ENCODE measurements at regions not wholly inside any gene's neighbourhood (a gene's known extent, or its start where the extent isn't known, plus 50 kb on each side); places are given as distances from the start of the nearest gene placed in this dataset.
A peak's percentile ranks its signal among the peaks of the same experiment; 100 is the strongest.

- TF ChIP-seq ATF3 (CRISPR knock-in tag; IDR thresholded peaks at IDR 0.05) (no peak), MXD1 (CRISPR knock-in tag; IDR thresholded peaks at IDR 0.05) (no peak), ZNF672 (CRISPR knock-in tag; IDR thresholded peaks at IDR 0.05) (no peak), ZBTB33 (CRISPR knock-in tag; IDR thresholded peaks at IDR 0.05) (no peak), SOX13 (IDR thresholded peaks at IDR 0.05) (no peak), SOX13 (CRISPR knock-in tag; conservative IDR thresholded peaks at IDR 0.05 in 1 of 2, IDR thresholded peaks at IDR 0.05 in 1 of 2) (no peak), ZNF382 (CRISPR knock-in tag; IDR thresholded peaks at IDR 0.05; ENCODE audit: borderline replicate concordance) (no peak), SMAD9 (CRISPR knock-in tag; IDR thresholded peaks at IDR 0.05) (no peak), ZNF230 (CRISPR knock-in tag; IDR thresholded peaks at IDR 0.05) (no peak), PBX2 (CRISPR knock-in tag; IDR thresholded peaks at IDR 0.05) (peak; percentile 73), ZBTB46 (CRISPR knock-in tag; IDR thresholded peaks at IDR 0.05; ENCODE audit: borderline replicate concordance) (no peak), RORA (CRISPR knock-in tag; IDR thresholded peaks at IDR 0.05) (no peak), TFAP4 (IDR thresholded peaks at IDR 0.05; ENCODE audit: borderline replicate concordance, low read depth) (no peak), SYNCRIP (IDR thresholded peaks at IDR 0.05; ENCODE audit: insufficient read depth, low read depth, low read length) (no peak), ZNF580 (CRISPR knock-in tag; IDR thresholded peaks at IDR 0.05; ENCODE audit: borderline replicate concordance, low read depth) (0 out of 2 replicates have a peak, but pooled peaks have one; percentile 40), ZNF557 (CRISPR knock-in tag; IDR thresholded peaks at IDR 0.05) (no peak), HNRNPLL (IDR thresholded peaks at IDR 0.05; ENCODE audit: low read depth, low read length, poor library complexity, severe bottlenecking) (no peak), LCORL (IDR thresholded peaks at IDR 0.05) (no peak), LCORL (CRISPR knock-in tag; IDR thresholded peaks at IDR 0.05) (no peak), EP300 (IDR thresholded peaks at IDR 0.05; ENCODE audit: low read depth in 2 of 2, low read length in 2 of 2) (no peak), EP300 (CRISPR knock-in tag; IDR thresholded peaks at IDR 0.05; ENCODE audit: borderline replicate concordance) (no peak), ZNF605 (CRISPR knock-in tag; IDR thresholded peaks at IDR 0.05) (no peak), RFX5 (IDR thresholded peaks at IDR 0.05; ENCODE audit: low read depth, low read length) (no peak), MIER3 (CRISPR knock-in tag; IDR thresholded peaks at IDR 0.05; ENCODE audit: borderline replicate concordance) (no peak), NR0B2 (CRISPR knock-in tag; IDR thresholded peaks at IDR 0.05) (no peak)
Observed at GRCh38 chr2:134782792-134783191, 55.6 kb upstream of the ACMSD start (continued).
